K562 (cell line): ENCODE measurements at regions not wholly inside any gene's neighbourhood (a gene's known extent, or its start where the extent isn't known, plus 50 kb on each side); places are given as distances from the start of the nearest gene placed in this dataset.

Source experiments
- ATAC-seq: fragments of 200-7000 bp; cut with Tn5 transposase; 3 replicates; pipeline ENCODE4 v1.9.1; 2020; ENCODE audit warnings: moderate library complexity
- BruUV-seq: library from RNA; stranded (reverse); fragments of 400-500 nt; replicated peaks from 2 replicates; lab custom pipeline; 2021; lab: Mats Ljungman, UMichigan
- CTCF ChIA-PET: fragments of 300-600 bp; formaldehyde crosslinking; extraction: SDS; loops from one replicate; lab custom pipeline; 2021; ENCODE audit warnings: low intra/inter-chr PET ratio; lab: Yijun Ruan, JAX
- POLR2A ChIA-PET: fragments of 300-600, 350-650 bp; sonication (Branson Sonifier 250); formaldehyde crosslinking; extraction: SDS; loops from one replicate; lab custom pipeline; 2021; ENCODE audit warnings: antibody characterized with exemption, inconsistent platforms; lab: Yijun Ruan, JAX
- DNase-seq, 4 experiments: peaks; one replicate each; pipeline versions ENCODE4 v3.0.0 to v3.0.0-alpha.2; 2011 to 2018; ENCODE audit warnings: low spot score in 3 of 4, mixed read lengths in 3 of 4; ENCODE audit errors: extremely low read depth in 1 of 4
- FAIRE-seq: peaks from 2 replicates; lab custom pipeline; 2011; peaks lifted over from hg19 to GRCh38; lab: Jason Lieb, UNC
- H2AFZ ChIP-seq: 2 replicates; pipeline ENCODE4 v1.6.0; 2011; ENCODE audit warnings: low read depth, low read length, control low read depth, inconsistent platforms
- H3K27ac ChIP-seq: fragments of 200-600 bp; 3 replicates; pipeline ENCODE4 v1.8.0; 2011; ENCODE audit warnings: low read depth, mild to moderate bottlenecking, control low read depth, inconsistent platforms, low read length, moderate library complexity, mixed read lengths; ENCODE audit errors: extremely low read depth
- H3K27me3 ChIP-seq, 2 experiments: fragments of 300-600 bp in 1 of 2; 2 replicates in 1 of 2; 3 replicates in 1 of 2; pipeline versions ENCODE4 v1.6.0 to v1.8.0; 2011; ENCODE audit warnings: inconsistent platforms in 2 of 2, low read length in 2 of 2, mild to moderate bottlenecking in 1 of 2, mixed read lengths in 1 of 2, moderate library complexity in 1 of 2; ENCODE audit not compliant: control insufficient read depth in 2 of 2, insufficient read depth in 2 of 2
- H3K36me3 ChIP-seq: fragments of 300-600 bp; 3 replicates; pipeline ENCODE4 v1.8.0; 2011; ENCODE audit warnings: mild to moderate bottlenecking, low read length, inconsistent platforms; ENCODE audit not compliant: control insufficient read depth, insufficient read depth
- H3K4me1 ChIP-seq, 2 experiments: fragments of 200-600 bp in 1 of 2; replicated peaks in 1 of 2; 2 replicates in 1 of 2; 3 replicates in 1 of 2; pipeline versions ENCODE4 v1.5.1 to v1.8.0; 2011; ENCODE audit warnings: inconsistent platforms in 2 of 2, low read length in 2 of 2, mild to moderate bottlenecking in 1 of 2, mixed read lengths in 1 of 2, moderate library complexity in 1 of 2; ENCODE audit not compliant: control insufficient read depth in 2 of 2, insufficient read depth in 2 of 2
- H3K4me2 ChIP-seq: 2 replicates; pipeline ENCODE4 v1.6.1; 2011; ENCODE audit warnings: low read length, control low read depth, inconsistent platforms, mixed read lengths; ENCODE audit not compliant: insufficient read depth
- H3K4me3 ChIP-seq: fragments of 200-600 bp; sonication (generic), shearing (Covaris generic); 2 replicates; pipeline ENCODE4 v1.5.1; 2016; ENCODE audit warnings: control low read depth, inconsistent platforms
- H3K79me2 ChIP-seq: fragments of 200-600 bp; 3 replicates; pipeline ENCODE4 v1.8.0; 2011; ENCODE audit warnings: low read length, inconsistent platforms; ENCODE audit not compliant: control insufficient read depth, insufficient read depth
- H3K9ac ChIP-seq, 2 experiments: 2 replicates each; pipeline versions ENCODE4 v1.6.0 to v1.6.1; 2011; ENCODE audit warnings: low read depth in 2 of 2, low read length in 2 of 2, control low read depth in 1 of 2, inconsistent platforms in 1 of 2, mild to moderate bottlenecking in 1 of 2, mixed read lengths in 1 of 2; ENCODE audit not compliant: insufficient read depth in 1 of 2
- H3K9me1 ChIP-seq: one replicate; pipeline ENCODE4 v1.6.0; 2011; ENCODE audit warnings: inconsistent platforms, mild to moderate bottlenecking, low read length, moderate library complexity; ENCODE audit not compliant: control insufficient read depth, insufficient read depth
- H3K9me3 ChIP-seq: replicated peaks from 2 replicates; pipeline ENCODE4 v1.5.1; 2011; ENCODE audit warnings: low read depth, low read length, inconsistent platforms; ENCODE audit not compliant: control insufficient read depth, insufficient read depth
- H4K20me1 ChIP-seq: replicated peaks from 2 replicates; pipeline ENCODE4 v1.6.1; 2011; ENCODE audit warnings: low read length, inconsistent platforms, mixed read lengths; ENCODE audit not compliant: control insufficient read depth, insufficient read depth
- CBX5 ChIP-seq: IDR thresholded peaks from 2 replicates; pipeline ENCODE4 v1.6.1; 2014; ENCODE audit warnings: low read depth, borderline replicate concordance
- ERF ChIP-seq: fragments of 450-650 bp; formaldehyde crosslinking; IDR thresholded peaks from 2 replicates; pipeline ENCODE4 v1.4.0; 2020; ENCODE audit warnings: mild to moderate bottlenecking, mixed read lengths
- KDM1A ChIP-seq, 2 experiments: fragments of 450-650 bp; IDR thresholded peaks; 2 replicates each; pipeline ENCODE4 v1.6.1; 2016; ENCODE audit warnings: mild to moderate bottlenecking in 2 of 2
- MAFG ChIP-seq: fragments of 450-650 bp; conservative IDR thresholded peaks from 2 replicates; pipeline ENCODE4 v1.6.1; 2016; ENCODE audit warnings: missing genetic modification characterization, missing compliant biosample characterization
- MECOM ChIP-seq: fragments of 250-450 bp; sonication (Bioruptor Pico); IDR thresholded peaks from 2 replicates; pipeline ENCODE4 v1.8.0; 2022; ENCODE audit warnings: inconsistent platforms
- MED1 ChIP-seq: sonication (generic); formaldehyde crosslinking; IDR thresholded peaks from 2 replicates; pipeline ENCODE4 v1.8.1; 2023; ENCODE audit warnings: missing genetic modification reagents, borderline replicate concordance
- NR2F6 ChIP-seq: fragments of 450-650 bp; formaldehyde crosslinking; IDR thresholded peaks from 2 replicates; pipeline ENCODE4 v1.4.0; 2020; ENCODE audit warnings: mild to moderate bottlenecking
- RBM15 ChIP-seq: fragments of 200-400 bp; formaldehyde crosslinking; IDR thresholded peaks from 2 replicates; pipeline ENCODE4 v1.6.1; 2018; ENCODE audit warnings: mild to moderate bottlenecking, low read length, moderate library complexity; ENCODE audit not compliant: insufficient read depth
- RBM17 ChIP-seq: fragments of 200-400 bp; formaldehyde crosslinking; IDR thresholded peaks from 2 replicates; pipeline ENCODE4 v1.6.1; 2017; ENCODE audit warnings: low read depth, mild to moderate bottlenecking, low read length, borderline replicate concordance
- TAL1 ChIP-seq: fragments of 450-650 bp; IDR thresholded peaks from 2 replicates; pipeline ENCODE4 v1.6.1; 2016; ENCODE audit warnings: mild to moderate bottlenecking
- TCFL5 ChIP-seq: fragments of 250-450 bp; sonication (Bioruptor Pico); conservative IDR thresholded peaks from 2 replicates; pipeline ENCODE4 v1.6.1; 2021; ENCODE audit warnings: mild to moderate bottlenecking, moderate library complexity, matching md5 sums
- TEAD1 ChIP-seq, 2 experiments: fragments of 450-650 bp in 1 of 2; sonication (generic) in 1 of 2; formaldehyde crosslinking; IDR thresholded peaks; 2 replicates each; pipeline versions ENCODE4 v1.4.0 to v1.8.0; 2020 to 2022; ENCODE audit warnings: mild to moderate bottlenecking in 2 of 2, missing genetic modification reagents in 1 of 2
- ZKSCAN3 ChIP-seq: fragments of 250-450 bp; sonication (Bioruptor Pico); IDR thresholded peaks from 2 replicates; pipeline ENCODE4 v1.4.0; 2020
- ZNF354B ChIP-seq: fragments of 250-450 bp; sonication (Bioruptor Pico); IDR thresholded peaks from 2 replicates; pipeline ENCODE4 v1.4.0; 2020
- ZNF717 ChIP-seq: fragments of 250-450 bp; sonication (Bioruptor Pico); IDR thresholded peaks from 2 replicates; pipeline ENCODE4 v1.5.0; 2021
- in situ Hi-C: fragments of 300-500 bp; cut with MboI; formaldehyde crosslinking; loops from 4 replicates; pipeline ENCODE4 v1.15.0; 2018; ENCODE audit warnings: inconsistent platforms, mixed read lengths
- intact Hi-C: fragments of 100-400 bp; cut with micrococcal nuclease; formaldehyde crosslinking; loops from 2 replicates; pipeline ENCODE4 v1.14.2; 2022
- TF ChIP-seq, protein P1 (sequence below): sonication (generic); formaldehyde crosslinking; IDR thresholded peaks from 2 replicates; pipeline ENCODE4 v1.8.0; 2023; ENCODE audit warnings: mild to moderate bottlenecking, missing genetic modification reagents
- TF ChIP-seq, protein P2 (sequence below): fragments of 450-650 bp; IDR thresholded peaks from 2 replicates; pipeline ENCODE4 v1.6.1; 2016
- TF ChIP-seq, protein P3 (sequence below): fragments of 250-450 bp; sonication (Bioruptor Pico); IDR thresholded peaks from 2 replicates; pipeline ENCODE4 v1.5.0; 2021

DNA sequence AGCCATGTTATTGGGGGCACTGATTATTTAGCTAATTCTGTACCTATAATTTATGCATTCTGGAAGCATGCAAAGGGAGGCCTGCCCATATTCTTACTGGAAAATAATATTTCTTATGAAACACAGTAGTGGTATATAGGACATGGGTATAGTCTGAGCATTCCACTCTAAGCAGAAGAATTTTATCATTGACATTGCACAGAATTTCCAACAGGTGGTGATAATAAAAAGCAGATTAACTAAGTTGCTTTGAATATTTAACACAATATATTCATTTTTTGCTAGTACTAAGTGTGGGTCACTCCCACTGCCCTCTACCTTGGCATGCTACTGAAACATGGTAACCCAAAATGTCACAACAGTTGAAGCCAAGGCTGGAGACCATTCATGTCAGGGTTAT lies 728.8 kb upstream of the FAT3 start:
- ChIA-PET CTCF (no interaction called here), POLR2A (no interaction called here)
- H4K20me1 ChIP-seq, result no peaks in the 10 kb centered on the region
- no peaks in the 10 kb centered on the region for H3K27me3 ChIP-seq
- intact Hi-C loops (no loop called here), in situ Hi-C loops (no loop called here)
- no peak overlapping the region for H3K9ac ChIP-seq
- no peak for FAIRE-seq
- H3K79me2 ChIP-seq, result no peaks in the 10 kb centered on the region
- no peak overlapping the region for H3K4me2 ChIP-seq
- BruUV-seq, result no TSS peak
- DNase-seq, result no peak
- H3K9me1 ChIP-seq, result no peaks in the 10 kb centered on the region
- no peak overlapping the region for H3K4me3 ChIP-seq
- no peak overlapping the region for H3K27ac ChIP-seq
- H3K4me1 ChIP-seq, result no peaks in the 10 kb centered on the region
- ATAC-seq, result no peak
- no peaks in the 10 kb centered on the region for H3K9me3 ChIP-seq
- TF ChIP-seq MAFG (tag), result no peak
- TF ChIP-seq TEAD1 (CRISPR knock-in tag; IDR thresholded peaks at IDR 0.05), result no peak
- TF ChIP-seq RBM17, result no peak
- TF ChIP-seq, protein P1, sequence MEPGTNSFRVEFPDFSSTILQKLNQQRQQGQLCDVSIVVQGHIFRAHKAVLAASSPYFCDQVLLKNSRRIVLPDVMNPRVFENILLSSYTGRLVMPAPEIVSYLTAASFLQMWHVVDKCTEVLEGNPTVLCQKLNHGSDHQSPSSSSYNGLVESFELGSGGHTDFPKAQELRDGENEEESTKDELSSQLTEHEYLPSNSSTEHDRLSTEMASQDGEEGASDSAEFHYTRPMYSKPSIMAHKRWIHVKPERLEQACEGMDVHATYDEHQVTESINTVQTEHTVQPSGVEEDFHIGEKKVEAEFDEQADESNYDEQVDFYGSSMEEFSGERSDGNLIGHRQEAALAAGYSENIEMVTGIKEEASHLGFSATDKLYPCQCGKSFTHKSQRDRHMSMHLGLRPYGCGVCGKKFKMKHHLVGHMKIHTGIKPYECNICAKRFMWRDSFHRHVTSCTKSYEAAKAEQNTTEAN (CRISPR knock-in tag), result no peak
- TF ChIP-seq ZNF354B (CRISPR knock-in tag), result no peak
- no peak for TF ChIP-seq MECOM (CRISPR knock-in tag)
- TF ChIP-seq, protein P2, sequence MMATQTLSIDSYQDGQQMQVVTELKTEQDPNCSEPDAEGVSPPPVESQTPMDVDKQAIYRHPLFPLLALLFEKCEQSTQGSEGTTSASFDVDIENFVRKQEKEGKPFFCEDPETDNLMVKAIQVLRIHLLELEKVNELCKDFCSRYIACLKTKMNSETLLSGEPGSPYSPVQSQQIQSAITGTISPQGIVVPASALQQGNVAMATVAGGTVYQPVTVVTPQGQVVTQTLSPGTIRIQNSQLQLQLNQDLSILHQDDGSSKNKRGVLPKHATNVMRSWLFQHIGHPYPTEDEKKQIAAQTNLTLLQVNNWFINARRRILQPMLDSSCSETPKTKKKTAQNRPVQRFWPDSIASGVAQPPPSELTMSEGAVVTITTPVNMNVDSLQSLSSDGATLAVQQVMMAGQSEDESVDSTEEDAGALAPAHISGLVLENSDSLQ, result no peak
- TF ChIP-seq ZNF717 (CRISPR knock-in tag), result no peak
- TF ChIP-seq KDM1A (IDR thresholded peaks at IDR 0.05), result no peak
- TF ChIP-seq ERF (CRISPR knock-in tag), result no peak
- TF ChIP-seq ZKSCAN3, result no peak
- TF ChIP-seq, protein P3, sequence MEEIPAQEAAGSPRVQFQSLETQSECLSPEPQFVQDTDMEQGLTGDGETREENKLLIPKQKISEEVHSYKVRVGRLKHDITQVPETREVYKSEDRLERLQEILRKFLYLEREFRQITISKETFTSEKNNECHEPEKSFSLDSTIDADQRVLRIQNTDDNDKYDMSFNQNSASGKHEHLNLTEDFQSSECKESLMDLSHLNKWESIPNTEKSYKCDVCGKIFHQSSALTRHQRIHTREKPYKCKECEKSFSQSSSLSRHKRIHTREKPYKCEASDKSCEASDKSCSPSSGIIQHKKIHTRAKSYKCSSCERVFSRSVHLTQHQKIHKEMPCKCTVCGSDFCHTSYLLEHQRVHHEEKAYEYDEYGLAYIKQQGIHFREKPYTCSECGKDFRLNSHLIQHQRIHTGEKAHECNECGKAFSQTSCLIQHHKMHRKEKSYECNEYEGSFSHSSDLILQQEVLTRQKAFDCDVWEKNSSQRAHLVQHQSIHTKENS (CRISPR knock-in tag), result no peak
- TF ChIP-seq NR2F6 (CRISPR knock-in tag), result no peak
- no peak for TF ChIP-seq TCFL5 (CRISPR knock-in tag)
- no peak for TF ChIP-seq TAL1
- TF ChIP-seq MED1, result no peak
- no peak for TF ChIP-seq RBM15
- TF ChIP-seq CBX5, result no peak
- H3K36me3 ChIP-seq, result no peaks in the 10 kb centered on the region
- H2AFZ ChIP-seq, result no peak overlapping the region
